ENCODE measurements at regions not wholly inside any gene's neighbourhood (a gene's known extent, or its start where the extent isn't known, plus 50 kb on each side); places are given as distances from the start of the nearest gene placed in this dataset.

- Mint-ChIP-seq H3K36me3 (ENCODE audit: insufficient read depth) (no peaks in the 10 kb centered on the region), H3K9me3 (ENCODE audit: low read depth) (no peaks in the 10 kb centered on the region), H3K4me1 (ENCODE audit: low read depth) (peaks cover 6% of the 10 kb centered on the region), H3K4me3 (ENCODE audit: low read depth) (no peak overlapping the region), H3K27me3 (no peaks in the 10 kb centered on the region), H3K27ac (no peak overlapping the region)
- no peak for TF ChIP-seq CTCF (IDR thresholded peaks at IDR 0.05; ENCODE audit: unreplicated experiment)
- no peak for DNase-seq (ENCODE audit: low spot score, unreplicated experiment)
Measured at GRCh38 chr6:15779726-15780125, 116.9 kb upstream of the DTNBP1 start.

DNA sequence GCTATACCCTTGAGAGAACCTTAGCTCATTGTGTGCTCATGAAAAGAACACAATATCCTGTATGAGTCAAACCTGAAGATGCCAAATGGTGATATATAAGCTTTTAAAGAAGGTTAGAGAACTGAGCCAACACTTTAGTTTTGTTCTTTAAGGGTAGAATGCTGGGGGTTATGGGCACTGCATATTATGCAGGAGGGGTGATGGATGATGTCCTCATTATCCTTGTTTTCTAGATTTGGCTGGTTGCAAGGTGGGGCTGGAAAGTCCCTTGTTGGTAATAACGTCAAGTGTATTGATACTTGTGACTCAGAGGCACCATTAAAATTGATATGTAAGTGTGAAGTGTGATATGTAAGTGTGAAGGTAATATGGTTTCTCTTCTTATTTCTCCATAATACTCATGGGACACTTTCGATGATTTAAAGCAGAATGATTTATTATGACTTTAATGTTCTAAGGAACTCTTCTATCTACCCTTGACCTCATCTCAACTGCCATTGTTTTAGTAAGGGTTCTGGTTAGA lies 113.7 kb upstream of the DTNBP1 start:
- Mint-ChIP-seq H3K4me1 (ENCODE audit: low read depth) (peaks cover 4% of the 10 kb centered on the region), H3K9me3 (ENCODE audit: low read depth) (no peaks in the 10 kb centered on the region), H3K36me3 (ENCODE audit: insufficient read depth) (no peaks in the 10 kb centered on the region), H3K27me3 (peaks cover 20% of the 10 kb centered on the region), H3K27ac (no peak overlapping the region), H3K4me3 (ENCODE audit: low read depth) (no peak overlapping the region)
- no peak for TF ChIP-seq CTCF (IDR thresholded peaks at IDR 0.05; ENCODE audit: unreplicated experiment)
- DNase-seq (ENCODE audit: low spot score, unreplicated experiment), result no peak

DNA sequence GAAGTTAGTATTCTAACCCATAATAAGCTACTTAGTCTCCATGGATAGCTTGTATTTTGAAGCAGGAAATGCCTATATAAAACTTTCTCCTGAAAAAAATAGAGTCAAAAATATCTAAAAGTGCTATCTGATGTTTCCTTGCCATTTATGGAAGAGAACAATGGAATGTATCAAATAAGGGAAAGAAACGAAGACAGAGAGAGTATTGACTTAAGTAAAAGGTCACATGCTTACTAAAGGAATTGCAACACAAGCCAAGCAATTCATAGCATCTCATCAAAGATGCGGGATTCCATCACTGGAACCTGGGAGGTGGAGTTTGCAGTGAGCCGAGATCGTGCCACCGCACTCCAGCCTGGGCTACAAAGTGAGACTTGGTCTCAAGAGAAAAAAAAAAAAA lies 112.9 kb upstream of the DTNBP1 start:
- H3K36me3 Mint-ChIP-seq (ENCODE audit: insufficient read depth), result no peaks in the 10 kb centered on the region
- no peak overlapping the region for H3K27ac Mint-ChIP-seq
- H3K9me3 Mint-ChIP-seq (ENCODE audit: low read depth), result no peaks in the 10 kb centered on the region
- TF ChIP-seq CTCF (IDR thresholded peaks at IDR 0.05; ENCODE audit: unreplicated experiment), result no peak
- no peak overlapping the region for H3K4me3 Mint-ChIP-seq (ENCODE audit: low read depth)
- peaks cover 23% of the 10 kb centered on the region for H3K27me3 Mint-ChIP-seq
- no peak for DNase-seq (ENCODE audit: low spot score, unreplicated experiment)
- peaks cover 1% of the 10 kb centered on the region for H3K4me1 Mint-ChIP-seq (ENCODE audit: low read depth)

GRCh38 chr6:15775076-15775634 lies 112.3 kb upstream of the DTNBP1 start:
- H3K9me3 Mint-ChIP-seq (ENCODE audit: low read depth), result no peaks in the 10 kb centered on the region
- H3K36me3 Mint-ChIP-seq (ENCODE audit: insufficient read depth), result no peaks in the 10 kb centered on the region
- H3K4me3 Mint-ChIP-seq (ENCODE audit: low read depth), result no peak overlapping the region
- H3K4me1 Mint-ChIP-seq (ENCODE audit: low read depth), result peaks cover 1% of the 10 kb centered on the region
- TF ChIP-seq CTCF (IDR thresholded peaks at IDR 0.05; ENCODE audit: unreplicated experiment), result no peak
- no peak for DNase-seq (ENCODE audit: low spot score, unreplicated experiment)
- H3K27ac Mint-ChIP-seq, result no peak overlapping the region
- H3K27me3 Mint-ChIP-seq, result peaks cover 29% of the 10 kb centered on the region

DNA sequence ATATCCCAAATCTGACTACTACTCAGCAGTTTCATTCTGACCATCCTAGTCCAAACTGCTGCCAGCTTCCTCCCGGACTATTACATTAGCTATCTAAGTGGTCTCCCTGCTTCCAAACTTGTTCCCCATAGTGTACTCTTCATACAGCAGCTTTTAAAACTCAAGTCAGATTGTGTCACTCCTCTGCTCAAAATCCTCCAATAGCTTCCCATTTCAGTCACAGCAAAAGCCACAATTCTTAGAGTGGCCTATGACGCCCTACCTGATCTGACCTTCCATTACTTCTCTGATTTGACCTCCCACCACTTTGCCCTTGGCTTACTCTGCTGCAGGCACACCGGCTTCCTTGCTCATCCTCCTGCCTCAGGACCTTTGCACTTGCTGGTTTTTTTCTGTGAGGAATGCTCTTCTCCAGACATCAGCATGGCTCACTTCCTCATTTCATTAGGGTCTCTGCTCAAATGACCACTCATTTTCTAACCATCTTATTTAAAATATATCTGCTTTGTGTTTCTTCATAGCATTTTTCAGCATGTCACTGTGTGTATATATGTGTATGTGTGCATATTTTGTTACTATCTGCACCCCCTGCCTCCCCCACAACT lies 111.1 kb upstream of the DTNBP1 start:
- H3K27ac Mint-ChIP-seq, result no peak overlapping the region
- H3K36me3 Mint-ChIP-seq (ENCODE audit: insufficient read depth), result no peaks in the 10 kb centered on the region
- no peaks in the 10 kb centered on the region for H3K9me3 Mint-ChIP-seq (ENCODE audit: low read depth)
- DNase-seq (ENCODE audit: low spot score, unreplicated experiment), result no peak
- no peak for TF ChIP-seq CTCF (IDR thresholded peaks at IDR 0.05; ENCODE audit: unreplicated experiment)
- H3K4me1 Mint-ChIP-seq (ENCODE audit: low read depth), result peaks cover 1% of the 10 kb centered on the region
- peaks cover 30% of the 10 kb centered on the region for H3K27me3 Mint-ChIP-seq
- no peak overlapping the region for H3K4me3 Mint-ChIP-seq (ENCODE audit: low read depth)
